Stimulated activated CD8-positive, alpha-beta memory T cell treated with anti-CD3 and anti-CD28 coated beads, Interleukin-15, amount 100 ng/mL, for 24 hours (primary cell): ENCODE measurements at regions not wholly inside any gene's neighbourhood (a gene's known extent, or its start where the extent isn't known, plus 50 kb on each side); places are given as distances from the start of the nearest gene placed in this dataset.

Experiments
- DNase-seq: peaks from one replicate; pipeline ENCODE4 v3.0.0-alpha.2; 2020; ENCODE audit warnings: low read depth

GRCh38 chr3:182460303-182460702 is 333.0 kb upstream of the ATP11B start:
- no peak for DNase-seq

GRCh38 chr3:182462152-182462551 is 331.2 kb upstream of the ATP11B start:
- no peak for DNase-seq

DNA sequence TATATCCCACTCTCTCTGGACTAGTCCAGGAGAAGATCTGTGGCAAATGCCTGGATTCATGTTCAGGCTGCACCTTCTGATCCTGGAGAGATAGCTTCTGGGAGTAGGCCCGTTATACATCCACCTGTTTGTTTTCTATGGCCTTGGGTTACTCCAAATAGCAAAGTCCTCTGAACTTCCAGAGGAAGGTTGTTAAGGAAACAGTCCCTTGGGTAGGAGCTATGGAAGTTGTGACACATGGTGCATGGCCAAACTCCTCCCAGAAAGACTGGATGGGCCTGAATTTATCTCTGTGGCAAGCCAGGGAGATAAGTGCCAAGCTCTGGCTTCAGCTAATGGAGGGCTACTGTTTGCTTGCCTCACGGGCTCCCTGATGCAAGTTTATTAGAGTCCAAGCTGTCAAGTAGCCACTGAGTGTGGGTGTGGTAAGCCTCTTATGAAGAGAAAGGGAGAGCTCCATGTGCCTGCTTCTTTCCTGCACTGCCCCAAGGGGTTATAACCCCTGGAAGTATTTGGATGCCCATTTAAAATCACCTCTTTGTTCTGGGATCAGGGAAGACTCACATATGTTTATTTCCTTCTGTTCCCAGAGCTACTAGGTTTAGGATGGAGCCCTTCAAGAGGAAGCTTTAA is 328.7 kb upstream of the ATP11B start:
- no peak for DNase-seq

GRCh38 chr3:182465301-182466185 is 327.8 kb upstream of the ATP11B start:
- DNase-seq, result no peak

GRCh38 chr3:182469086-182469485 is 324.2 kb upstream of the ATP11B start:
- DNase-seq, result no peak

DNA sequence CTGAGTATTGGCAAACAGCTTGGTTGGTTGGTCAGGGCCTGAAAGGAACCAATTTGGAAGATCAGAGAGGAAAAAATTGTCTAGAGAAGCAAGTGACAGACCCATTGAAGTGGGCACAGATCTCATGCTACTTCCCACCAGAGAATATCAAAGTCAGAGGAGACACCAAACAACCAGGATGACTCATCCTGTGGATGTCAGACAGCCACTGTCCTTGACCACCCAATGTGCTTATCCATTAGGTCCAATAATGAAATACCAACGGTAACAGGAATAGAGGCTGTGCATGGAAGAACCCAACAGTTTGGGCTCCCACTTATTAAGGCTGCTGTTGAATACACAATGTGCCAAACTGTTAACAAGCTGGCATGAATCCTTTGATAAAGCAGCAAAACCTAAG is 323.1 kb upstream of the ATP11B start:
- no peak for DNase-seq

DNA sequence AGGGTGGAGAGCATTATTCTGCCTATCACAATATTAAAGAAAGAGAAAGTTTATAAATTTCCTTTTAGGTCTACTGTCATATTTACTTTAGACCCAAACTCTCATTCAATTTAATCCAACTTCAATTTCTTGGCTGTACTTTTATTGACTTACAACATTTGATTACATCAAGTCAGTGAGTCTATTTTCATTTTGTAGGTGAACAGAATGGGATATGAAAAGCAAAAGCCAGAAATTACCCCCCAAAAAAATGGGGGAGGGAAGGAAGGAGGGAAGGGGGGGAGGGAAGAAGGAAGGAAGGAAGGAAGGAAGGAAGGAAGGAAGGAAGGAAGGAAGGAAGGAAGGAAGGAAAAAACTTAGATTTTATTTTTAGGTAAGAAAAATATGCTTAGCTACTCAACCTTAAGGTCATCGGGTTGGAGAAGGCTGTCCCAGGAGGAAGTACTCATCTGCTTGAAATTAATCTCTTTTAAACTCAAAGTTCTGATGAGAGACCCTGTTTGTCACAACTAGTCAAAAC is 320.1 kb upstream of the ATP11B start:
- no peak for DNase-seq

DNA sequence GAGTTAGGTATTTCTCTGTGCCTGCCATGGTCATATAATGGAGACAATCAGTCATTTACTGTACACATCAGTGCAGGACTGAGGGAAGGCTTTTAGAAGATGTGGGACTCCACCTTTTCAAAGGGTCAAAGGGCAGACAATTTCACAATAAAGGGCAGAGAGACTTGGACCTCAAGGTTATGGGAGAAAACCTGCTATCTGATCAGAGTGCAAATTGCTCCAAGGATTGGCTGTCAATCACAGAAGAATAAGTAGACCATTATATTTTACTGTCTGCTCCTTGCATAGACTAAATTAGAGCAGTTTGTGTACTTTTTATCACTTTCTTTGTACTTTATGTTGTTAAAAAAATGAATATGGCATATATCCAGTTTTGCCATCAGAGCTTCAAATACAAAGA is 314.9 kb upstream of the ATP11B start:
- DNase-seq, result no peak

DNA sequence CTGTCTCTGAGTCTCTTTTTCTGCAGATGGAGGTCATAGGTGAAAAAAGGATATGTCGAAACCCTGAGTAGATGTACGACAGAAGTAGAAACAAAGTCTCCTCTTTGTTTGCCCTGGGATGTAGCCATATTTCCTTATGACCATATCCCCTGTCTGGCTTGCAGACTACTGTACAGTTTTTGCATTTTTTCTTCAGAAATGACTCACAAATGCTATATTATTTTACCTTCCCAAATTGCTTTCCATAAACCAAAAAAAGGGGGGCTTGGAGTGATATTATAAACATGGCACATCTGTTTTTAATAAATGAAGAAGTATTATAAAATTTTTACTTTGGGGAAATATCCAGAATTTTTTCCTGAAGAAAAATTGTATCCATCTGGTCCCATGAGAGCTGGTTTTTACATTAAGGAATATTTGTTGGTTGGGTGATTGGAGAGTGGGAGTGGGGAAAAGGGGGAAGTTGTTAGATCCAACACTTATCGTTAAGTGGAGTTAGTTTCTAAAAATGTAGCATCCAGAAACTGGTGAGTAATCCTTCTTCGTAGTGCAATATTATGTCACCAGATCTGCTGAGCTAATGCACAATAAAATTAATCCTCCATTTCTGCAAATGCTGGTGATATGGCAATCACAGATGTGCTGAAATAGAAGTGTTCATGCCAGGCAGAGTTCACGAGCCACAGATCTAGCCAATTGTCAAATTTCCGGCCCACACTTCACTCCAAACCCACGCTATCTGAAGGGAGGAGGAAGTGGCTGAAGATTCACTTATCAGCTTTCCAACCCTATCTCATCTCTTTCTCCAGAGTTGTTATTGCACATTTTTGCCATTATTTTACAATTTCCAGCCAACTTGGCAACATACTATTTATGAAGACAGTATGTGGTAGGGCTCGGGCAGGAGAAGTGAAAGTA is 313.6 kb upstream of the ATP11B start:
- DNase-seq, result no peak

DNA sequence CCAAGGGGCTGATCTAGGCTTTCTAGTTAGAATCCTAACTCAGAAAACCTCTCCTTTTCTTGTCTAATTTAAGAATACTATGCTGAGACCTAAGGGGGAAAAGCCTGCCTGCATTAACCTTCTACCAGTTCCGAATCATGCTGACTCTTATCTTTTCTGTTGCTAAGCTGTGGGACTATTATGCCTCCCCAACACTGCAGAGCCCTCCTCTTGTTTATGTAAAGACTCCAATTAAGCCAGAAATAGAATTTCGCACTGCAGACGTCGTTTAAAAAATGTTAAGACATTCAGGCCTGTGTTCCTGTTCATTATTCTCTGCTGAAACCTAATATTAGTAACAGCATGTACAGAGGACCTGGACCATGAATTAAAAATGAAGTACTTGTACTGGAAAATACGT is 310.6 kb upstream of the ATP11B start:
- DNase-seq, result no peak

GRCh38 chr3:182484682-182485081 is 308.6 kb upstream of the ATP11B start:
- no peak for DNase-seq

- DNase-seq, result no peak
Observed at GRCh38 chr3:182485301-182485700, 308.0 kb upstream of the ATP11B start.

DNA sequence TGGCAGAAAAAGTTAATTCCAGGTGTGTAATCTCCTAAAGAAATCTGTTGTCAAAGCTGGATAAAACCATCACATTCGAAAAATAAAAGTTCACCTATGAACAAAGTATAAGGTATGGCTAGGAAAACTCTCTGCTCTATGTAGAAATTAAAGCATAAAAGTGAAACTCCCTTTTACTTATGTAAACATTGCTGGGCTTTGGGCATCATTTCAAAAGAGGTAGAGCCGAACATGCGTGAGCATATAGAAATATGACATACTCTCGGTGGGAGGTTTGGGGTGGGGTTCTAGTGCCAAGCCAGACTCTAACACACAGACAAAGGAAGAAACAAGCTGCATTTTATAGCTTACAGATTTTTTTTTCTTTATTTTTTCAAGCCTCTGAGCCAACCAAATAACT is 306.8 kb upstream of the ATP11B start:
- DNase-seq, result no peak

- no peak for DNase-seq
Observed at GRCh38 chr3:182487143-182487542, 306.2 kb upstream of the ATP11B start.

GRCh38 chr3:182487611-182488010 is 305.7 kb upstream of the ATP11B start:
- no peak for DNase-seq

- no peak for DNase-seq
Observed at GRCh38 chr3:182490596-182491491, 302.5 kb upstream of the ATP11B start.

DNA sequence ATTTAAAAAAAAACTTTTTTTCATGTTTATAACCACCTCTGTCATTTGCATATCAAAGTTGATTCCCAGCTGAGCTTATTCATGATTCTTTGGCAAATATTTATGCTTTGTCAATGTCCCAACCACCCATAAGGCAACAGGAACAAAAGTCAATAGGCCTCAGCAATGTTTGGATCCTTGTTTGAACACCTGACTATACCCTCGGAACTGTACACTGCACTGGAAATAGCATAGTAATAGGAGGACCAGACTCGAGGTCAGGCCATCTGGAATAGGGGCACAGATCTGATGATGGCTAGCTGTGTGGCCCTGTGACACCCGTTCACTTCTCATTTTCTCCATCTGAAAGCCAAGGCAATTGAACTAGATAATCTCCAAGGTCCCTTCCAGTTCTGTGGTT is 301.7 kb upstream of the ATP11B start:
- DNase-seq, result no peak

- DNase-seq, result no peak
Observed at GRCh38 chr3:182492536-182492935, 300.8 kb upstream of the ATP11B start.

GRCh38 chr3:182500289-182500688 is 293.0 kb upstream of the ATP11B start:
- no peak for DNase-seq

GRCh38 chr3:182501856-182502255 is 291.4 kb upstream of the ATP11B start:
- no peak for DNase-seq

DNA sequence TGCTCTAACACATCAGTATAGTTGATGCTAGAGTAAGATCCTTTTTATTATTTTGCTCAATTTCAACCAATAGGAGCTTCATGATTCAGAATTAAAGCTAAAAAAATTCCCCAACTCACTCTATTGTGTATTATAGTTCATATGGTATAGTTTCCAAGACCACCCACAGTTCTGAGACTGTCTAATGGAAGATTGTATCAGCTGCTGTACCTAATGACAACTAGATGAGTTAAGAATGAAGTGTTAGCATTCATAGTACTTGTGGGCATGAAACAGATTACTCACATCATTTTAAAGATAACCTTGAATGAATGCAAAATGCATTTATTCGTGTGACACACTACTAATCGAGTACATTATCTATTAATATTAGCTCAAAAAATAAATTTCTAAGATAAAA is 289.9 kb upstream of the ATP11B start:
- DNase-seq, result no peak
